HG03432 (cell line): ENCODE measurements at regions not wholly inside any gene's neighbourhood (a gene's known extent, or its start where the extent isn't known, plus 50 kb on each side); places are given as distances from the start of the nearest gene placed in this dataset.
A peak's percentile ranks its signal among the peaks of the same experiment; 100 is the strongest.

Experiments used
- ATAC-seq: cut with Tn5 transposase; IDR thresholded peaks from one replicate; pipeline ENCODE4 v1.9.1; 2021; ENCODE audit warnings: mild to moderate bottlenecking, moderate library complexity; ENCODE audit not compliant: unreplicated experiment

- ATAC-seq: no peak
Measured at GRCh38 chr5:41670854-41671479, 160.6 kb upstream of the PLCXD3 start.

DNA sequence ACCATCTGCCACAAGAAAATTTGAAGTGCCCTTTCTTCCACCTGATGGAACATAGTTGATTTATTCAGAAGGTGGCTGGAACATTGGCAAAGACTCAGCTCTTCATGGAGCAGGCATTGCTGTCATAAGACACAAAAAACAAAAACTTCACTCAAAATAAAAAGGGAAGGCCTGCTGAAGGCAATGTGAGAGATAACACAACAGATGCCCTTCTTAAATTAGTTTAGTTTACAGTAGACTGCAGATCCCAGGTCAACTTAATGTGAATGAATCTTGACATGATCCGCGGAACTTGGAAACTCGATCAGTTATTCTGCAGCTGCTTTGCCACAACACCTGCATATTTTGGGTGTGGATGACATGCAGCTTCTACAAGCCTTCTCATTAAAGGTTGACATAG lies 159.8 kb upstream of the PLCXD3 start:
- no peak for ATAC-seq

- no peak for ATAC-seq
Measured at GRCh38 chr5:41661254-41661653, 150.9 kb upstream of the PLCXD3 start.

GRCh38 chr5:41656597-41656996 lies 146.2 kb upstream of the PLCXD3 start:
- no peak for ATAC-seq

- no peak for ATAC-seq
Measured at GRCh38 chr5:41650131-41650530, 139.7 kb upstream of the PLCXD3 start.

GRCh38 chr5:41649659-41650058 lies 139.3 kb upstream of the PLCXD3 start:
- ATAC-seq: no peak

GRCh38 chr5:41648996-41649395 lies 138.6 kb upstream of the PLCXD3 start:
- no peak for ATAC-seq

GRCh38 chr5:41641621-41642020 lies 131.2 kb upstream of the PLCXD3 start:
- ATAC-seq: no peak

GRCh38 chr5:41638685-41639084 lies 128.3 kb upstream of the PLCXD3 start:
- no peak for ATAC-seq

DNA sequence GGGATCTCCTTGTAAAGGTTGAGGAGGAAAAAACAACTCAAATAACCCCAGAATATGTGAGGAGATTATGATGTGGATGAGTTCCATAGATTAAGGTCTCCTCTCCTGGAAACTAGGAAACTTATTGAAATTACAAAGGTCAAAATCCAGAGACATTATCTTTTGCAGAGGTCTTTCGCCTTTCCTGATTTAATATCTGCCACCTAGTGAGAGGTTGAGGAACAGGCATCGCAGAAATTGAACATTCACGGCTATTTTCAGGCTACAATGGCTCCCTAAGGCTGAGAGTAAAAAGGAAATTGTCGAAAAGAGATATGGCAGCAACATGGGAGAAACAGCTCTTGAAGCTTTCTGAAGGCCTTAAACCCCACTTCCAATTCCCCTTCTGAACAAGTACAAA lies 127.5 kb upstream of the PLCXD3 start:
- no peak for ATAC-seq

- peak; percentile 52 for ATAC-seq
Measured at GRCh38 chr5:41637424-41637823, 127.0 kb upstream of the PLCXD3 start.

DNA sequence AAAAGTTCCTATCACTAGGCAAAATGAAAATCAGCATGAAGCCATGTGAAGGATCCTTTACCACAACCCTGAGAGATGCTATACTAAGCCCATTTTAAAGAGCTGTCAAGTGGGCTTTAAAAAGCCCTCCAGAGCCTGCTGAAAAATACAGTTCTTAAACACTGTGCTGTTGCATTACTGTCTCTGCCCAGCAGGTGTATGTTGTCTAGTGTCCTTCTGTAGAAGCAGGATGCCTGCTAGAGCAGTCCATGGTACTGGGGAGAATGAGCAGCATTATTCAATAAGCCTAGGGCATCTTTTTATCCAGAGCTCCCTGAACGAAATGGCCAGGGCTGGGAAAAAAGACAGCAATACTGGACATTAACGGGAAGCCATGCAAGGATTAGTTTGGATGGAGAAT lies 126.2 kb upstream of the PLCXD3 start:
- ATAC-seq: peak; percentile 88

DNA sequence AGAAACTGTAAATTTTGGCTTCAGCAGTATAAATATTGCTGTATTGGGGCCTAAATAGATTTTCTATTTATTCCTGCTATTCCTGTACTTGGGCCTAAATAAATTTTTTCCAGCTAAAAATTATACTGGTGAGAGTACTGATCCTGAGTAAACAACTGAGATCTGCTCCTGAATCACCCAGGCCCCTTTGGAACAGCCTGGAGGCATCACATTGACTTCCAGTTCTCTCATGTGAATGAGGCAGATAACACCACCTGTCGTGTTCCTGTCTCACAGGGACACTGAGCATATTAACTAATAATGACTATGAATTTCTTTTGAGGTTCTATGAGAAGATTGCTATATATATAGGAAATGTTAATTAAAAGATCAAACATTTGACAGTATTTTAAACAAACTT lies 119.5 kb upstream of the PLCXD3 start:
- no peak for ATAC-seq

DNA sequence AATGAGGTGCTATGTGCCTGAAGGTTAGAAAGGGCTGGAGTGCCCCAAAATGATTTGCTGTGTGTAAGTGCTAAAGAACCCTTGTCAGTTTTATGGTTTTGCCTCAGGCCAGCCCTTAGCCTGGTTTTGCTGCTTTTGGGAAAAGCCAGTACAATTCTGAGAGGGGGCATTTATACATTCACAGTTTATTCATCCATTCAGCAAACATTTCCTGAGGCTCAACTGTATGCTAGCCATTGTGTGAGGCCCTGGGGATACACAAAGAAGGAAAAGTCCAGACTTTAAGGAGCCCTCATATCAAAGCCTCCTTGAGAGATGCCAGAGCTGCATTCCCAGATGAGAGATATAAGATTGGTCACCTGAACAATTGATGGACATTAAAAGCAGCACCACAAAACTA lies 115.2 kb upstream of the PLCXD3 start:
- no peak for ATAC-seq

DNA sequence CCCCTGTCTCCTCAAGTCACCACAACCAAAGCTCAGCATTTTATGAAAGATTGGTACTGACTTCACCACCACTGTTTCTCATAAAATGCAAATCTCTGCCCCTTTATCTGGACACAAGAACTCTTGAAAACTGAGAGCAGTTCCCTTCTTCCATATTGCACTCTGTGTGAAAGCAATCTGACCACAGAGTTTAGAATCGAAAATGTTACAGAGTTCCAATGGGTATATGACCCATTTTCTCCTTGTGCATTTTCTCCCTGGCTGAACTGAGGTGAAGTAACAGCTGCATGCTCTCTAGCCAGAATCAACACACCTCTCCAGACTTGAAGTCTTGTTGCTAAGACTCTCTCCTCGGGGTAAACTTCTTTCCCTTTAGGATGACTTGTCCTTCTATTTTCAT lies 111.0 kb upstream of the PLCXD3 start:
- no peak for ATAC-seq

GRCh38 chr5:41617843-41618515 lies 107.6 kb upstream of the PLCXD3 start:
- no peak for ATAC-seq

DNA sequence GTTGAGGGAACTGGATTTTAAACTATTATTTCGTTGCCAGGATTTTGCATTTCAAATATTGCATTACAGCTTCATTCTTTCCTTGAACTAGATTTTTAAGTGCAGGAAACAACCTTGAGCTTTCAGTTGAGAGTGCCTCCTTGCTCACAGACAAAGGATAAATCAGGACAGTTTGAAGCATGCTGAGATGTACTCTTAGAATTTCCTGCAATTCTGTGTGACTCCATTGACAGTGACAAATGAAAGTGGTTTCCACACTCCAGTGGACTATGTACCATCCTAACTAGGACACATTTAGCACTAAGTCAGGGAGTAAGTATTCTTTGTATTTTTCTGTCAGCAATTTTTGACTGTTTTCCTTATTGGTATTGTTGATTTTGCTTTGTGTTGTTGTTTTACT lies 100.0 kb upstream of the PLCXD3 start:
- no peak for ATAC-seq

- no peak for ATAC-seq
Measured at GRCh38 chr5:41600731-41601130, 90.3 kb upstream of the PLCXD3 start.

DNA sequence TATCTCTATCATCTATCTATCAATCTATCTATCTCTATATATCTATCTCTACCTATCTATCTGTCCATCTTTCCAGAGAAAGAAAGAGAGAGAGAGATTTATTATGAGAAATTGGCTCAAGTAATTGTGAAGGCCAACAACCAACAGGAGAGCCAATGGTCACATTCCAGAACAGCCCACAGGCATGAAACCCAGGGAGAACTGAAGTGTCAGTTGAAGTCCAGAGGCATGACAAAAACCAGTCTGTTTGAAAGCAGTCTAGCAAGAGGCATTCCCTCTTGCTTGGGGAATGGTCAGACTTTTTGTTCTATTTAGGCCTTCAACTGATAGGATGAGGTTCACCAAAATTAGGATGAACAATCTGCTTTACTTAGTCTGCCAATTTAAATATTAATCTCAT lies 87.6 kb upstream of the PLCXD3 start:
- ATAC-seq: no peak

GRCh38 chr5:41587668-41588067 lies 77.3 kb upstream of the PLCXD3 start:
- no peak for ATAC-seq

- ATAC-seq: no peak
Measured at GRCh38 chr5:41575110-41575779, 64.8 kb upstream of the PLCXD3 start.

GRCh38 chr5:41574391-41574790 lies 64.0 kb upstream of the PLCXD3 start:
- ATAC-seq: no peak
